ENCODE measurements at regions not wholly inside any gene's neighbourhood (a gene's known extent, or its start where the extent isn't known, plus 50 kb on each side); places are given as distances from the start of the nearest gene placed in this dataset.

DNA sequence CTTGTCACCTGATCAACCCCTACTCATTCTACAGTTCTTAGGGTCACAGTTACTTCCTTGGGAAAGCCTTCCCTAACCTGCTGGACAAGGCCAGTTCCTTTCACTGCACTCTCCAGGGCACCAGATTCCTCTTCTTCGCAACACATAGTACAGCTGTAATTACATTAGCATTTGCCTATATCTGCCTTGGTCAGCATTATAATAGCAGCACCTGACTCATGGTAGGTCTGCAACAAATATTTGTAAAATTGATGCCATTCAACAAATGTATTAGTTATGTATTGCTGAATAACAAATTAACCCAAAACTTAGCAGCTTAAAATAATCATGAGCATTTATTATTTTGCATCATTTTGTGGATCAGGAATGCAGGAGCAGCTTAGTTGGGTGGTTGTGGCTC, 193.0 kb downstream of the IRX5 start:
- TF ChIP-seq EZH2phosphoT487 (IDR thresholded peaks at IDR 0.05; ENCODE audit: borderline replicate concordance, low read length): no peak
- TF ChIP-seq, protein P1, sequence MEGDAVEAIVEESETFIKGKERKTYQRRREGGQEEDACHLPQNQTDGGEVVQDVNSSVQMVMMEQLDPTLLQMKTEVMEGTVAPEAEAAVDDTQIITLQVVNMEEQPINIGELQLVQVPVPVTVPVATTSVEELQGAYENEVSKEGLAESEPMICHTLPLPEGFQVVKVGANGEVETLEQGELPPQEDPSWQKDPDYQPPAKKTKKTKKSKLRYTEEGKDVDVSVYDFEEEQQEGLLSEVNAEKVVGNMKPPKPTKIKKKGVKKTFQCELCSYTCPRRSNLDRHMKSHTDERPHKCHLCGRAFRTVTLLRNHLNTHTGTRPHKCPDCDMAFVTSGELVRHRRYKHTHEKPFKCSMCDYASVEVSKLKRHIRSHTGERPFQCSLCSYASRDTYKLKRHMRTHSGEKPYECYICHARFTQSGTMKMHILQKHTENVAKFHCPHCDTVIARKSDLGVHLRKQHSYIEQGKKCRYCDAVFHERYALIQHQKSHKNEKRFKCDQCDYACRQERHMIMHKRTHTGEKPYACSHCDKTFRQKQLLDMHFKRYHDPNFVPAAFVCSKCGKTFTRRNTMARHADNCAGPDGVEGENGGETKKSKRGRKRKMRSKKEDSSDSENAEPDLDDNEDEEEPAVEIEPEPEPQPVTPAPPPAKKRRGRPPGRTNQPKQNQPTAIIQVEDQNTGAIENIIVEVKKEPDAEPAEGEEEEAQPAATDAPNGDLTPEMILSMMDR (IDR thresholded peaks at IDR 0.05; ENCODE audit: low read depth, low read length, poor library complexity, severe bottlenecking): no peak

Measured in DOHH2 (cell line).